Stimulated activated naive B cell treated with anti-CD40 and anti-IgM and Interleukin-4, amounts not matched to agents 10 μg/mL and 1 μg/mL and 100 μg/mL, for 72 hours (primary cell): ENCODE measurements at regions not wholly inside any gene's neighbourhood (a gene's known extent, or its start where the extent isn't known, plus 50 kb on each side); places are given as distances from the start of the nearest gene placed in this dataset.
"Not testable (repeated sequence)": the region's sequence is repeated elsewhere in the genome, so short reads cannot be mapped to it uniquely, and the experiment has no call there.

Experiments
- ATAC-seq, 2 donors: fragments of 150-1000 bp; cut with Tn5 transposase; replicated peaks; 2 replicates each; pipeline ENCODE4 v1.10.0; 2021; ENCODE audit warnings: moderate library complexity in 1 of 2
- DNase-seq: peaks from one replicate; pipeline ENCODE4 v3.0.0; 2021
- H3K27ac Mint-ChIP-seq: one replicate; pipeline ENCODE4 v1.8.0; 2022; ENCODE audit warnings: mild to moderate bottlenecking, mixed read lengths
- H3K27me3 Mint-ChIP-seq, 2 donors: one replicate each; pipeline ENCODE4 v1.8.0; 2022; ENCODE audit warnings: mixed read lengths in 2 of 2
- H3K36me3 Mint-ChIP-seq, 2 donors: one replicate each; pipeline ENCODE4 v1.8.0; 2022; ENCODE audit warnings: mixed read lengths in 2 of 2, mild to moderate bottlenecking in 1 of 2
- H3K4me1 Mint-ChIP-seq, 2 donors: one replicate each; pipeline ENCODE4 v1.8.0; 2022; ENCODE audit warnings: mixed read lengths in 2 of 2, mild to moderate bottlenecking in 1 of 2
- H3K4me3 Mint-ChIP-seq, 2 donors: one replicate each; pipeline ENCODE4 v1.8.0; 2022; ENCODE audit warnings: mild to moderate bottlenecking in 2 of 2, mixed read lengths in 2 of 2, moderate library complexity in 1 of 2
- H3K9me3 Mint-ChIP-seq, 2 donors: one replicate each; pipeline ENCODE4 v1.8.0; 2022; ENCODE audit warnings: mixed read lengths in 2 of 2, mild to moderate bottlenecking in 1 of 2

- no peak for ATAC-seq
- no peak overlapping the region for H3K27ac Mint-ChIP-seq
Measured at GRCh38 chr2:34549710-34550345, 950.7 kb upstream of the FAM98A start.

DNA sequence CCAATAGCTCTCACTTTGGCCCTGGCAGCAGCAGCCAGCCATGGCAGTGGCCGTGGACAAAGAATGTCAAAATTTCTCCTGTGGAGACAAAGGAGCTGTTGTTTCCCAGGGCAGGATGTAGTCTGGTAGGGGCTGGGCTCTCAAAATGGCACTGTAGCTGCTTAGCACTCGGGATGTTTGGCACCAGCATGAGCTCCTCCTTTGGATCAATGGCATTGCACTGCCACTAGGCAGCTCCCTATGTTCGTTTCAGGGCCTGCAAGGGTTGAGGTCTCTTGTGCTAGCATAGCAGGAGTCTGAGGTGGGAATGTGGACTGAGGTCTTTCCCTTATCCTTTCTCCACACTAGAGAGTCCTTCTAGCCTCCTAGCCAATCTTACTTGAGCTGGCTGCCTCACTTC is 948.8 kb upstream of the FAM98A start:
- no peaks in the 10 kb centered on the region for H3K27me3 Mint-ChIP-seq
- DNase-seq = no peak
- peaks cover 8 to 13% of the 10 kb centered on the region in 2 donors for H3K9me3 Mint-ChIP-seq
- no peaks in the 10 kb centered on the region for H3K36me3 Mint-ChIP-seq
- no peak for ATAC-seq
- no peaks in the 10 kb centered on the region for H3K4me1 Mint-ChIP-seq
- no peak overlapping the region for H3K27ac Mint-ChIP-seq
- H3K4me3 Mint-ChIP-seq = no peak overlapping the region

More at GRCh38 chr2:34549710-34550345, 950.7 kb upstream of the FAM98A start:
- H3K36me3 Mint-ChIP-seq = no peaks in the 10 kb centered on the region
- H3K27me3 Mint-ChIP-seq = no peaks in the 10 kb centered on the region
- no peaks in the 10 kb centered on the region for H3K4me1 Mint-ChIP-seq
- H3K9me3 Mint-ChIP-seq = peaks cover 8 to 11% of the 10 kb centered on the region in 2 donors
- DNase-seq = no peak
- no peak overlapping the region for H3K4me3 Mint-ChIP-seq

- Mint-ChIP-seq H3K27ac (no peak overlapping the region), H3K9me3 (peaks cover 8 to 14% of the 10 kb centered on the region in 2 donors), H3K4me3 (no peak overlapping the region), H3K4me1 (no peaks in the 10 kb centered on the region), H3K27me3 (no peaks in the 10 kb centered on the region), H3K36me3 (no peaks in the 10 kb centered on the region)
- ATAC-seq (no peak), DNase-seq (no peak)
Measured at GRCh38 chr2:34547340-34547739, 948.2 kb upstream of the FAM98A start.

DNA sequence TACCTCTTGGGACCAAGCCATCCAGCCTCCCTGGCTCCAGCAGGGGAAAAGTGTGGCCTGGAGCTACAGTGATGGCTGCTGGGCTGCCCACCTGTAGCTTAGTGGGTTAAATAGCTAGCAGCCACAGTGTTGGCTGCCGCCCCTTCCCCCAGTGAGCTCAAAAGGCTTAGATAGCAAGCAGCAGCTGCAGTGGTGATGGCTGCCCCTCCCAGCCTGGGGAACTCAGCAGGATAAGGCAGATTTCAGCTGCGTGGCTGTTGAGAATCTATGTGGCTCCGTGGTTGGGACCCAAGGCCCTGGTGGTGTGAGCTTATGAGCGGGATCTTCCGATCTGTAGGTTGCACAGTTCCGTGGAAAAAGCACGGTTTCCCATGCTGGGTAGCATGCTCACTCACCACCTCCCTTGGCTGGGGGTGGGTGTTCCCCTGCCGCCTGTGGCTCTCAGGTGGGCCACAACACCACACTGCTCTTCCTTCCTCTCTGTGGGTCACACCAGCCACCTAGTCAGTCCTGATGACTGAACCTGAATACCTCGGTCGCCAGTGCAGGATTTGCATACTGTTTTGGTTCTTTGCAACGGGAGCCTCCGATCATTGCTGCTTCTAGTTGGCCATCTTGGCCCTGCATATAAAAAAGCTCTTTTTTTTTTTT is 946.5 kb upstream of the FAM98A start:
- Mint-ChIP-seq H3K36me3 (no peaks in the 10 kb centered on the region), H3K4me1 (no peaks in the 10 kb centered on the region), H3K27me3 (no peaks in the 10 kb centered on the region), H3K9me3 (peaks cover 11 to 18% of the 10 kb centered on the region in 2 donors), H3K4me3 (no peak overlapping the region), H3K27ac (no peak overlapping the region)
- DNase-seq (no peak), ATAC-seq (no peak)

GRCh38 chr2:34534761-34535160 is 935.7 kb upstream of the FAM98A start:
- DNase-seq = no peak
- H3K9me3 Mint-ChIP-seq = peaks cover 2 to 6% of the 10 kb centered on the region in 2 donors
- H3K4me1 Mint-ChIP-seq = no peaks in the 10 kb centered on the region
- ATAC-seq = no peak
- H3K4me3 Mint-ChIP-seq = no peak overlapping the region
- no peaks in the 10 kb centered on the region for H3K36me3 Mint-ChIP-seq
- H3K27me3 Mint-ChIP-seq = no peaks in the 10 kb centered on the region
- no peak overlapping the region for H3K27ac Mint-ChIP-seq

- Mint-ChIP-seq H3K27ac (no peak overlapping the region), H3K4me3 (no peak overlapping the region), H3K4me1 (no peaks in the 10 kb centered on the region), H3K27me3 (no peaks in the 10 kb centered on the region), H3K36me3 (no peaks in the 10 kb centered on the region), H3K9me3 (peaks cover 0 to 5% of the 10 kb centered on the region in 2 donors)
- no peak for DNase-seq
- no peak for ATAC-seq
Measured at GRCh38 chr2:34534341-34534740, 935.2 kb upstream of the FAM98A start.

DNA sequence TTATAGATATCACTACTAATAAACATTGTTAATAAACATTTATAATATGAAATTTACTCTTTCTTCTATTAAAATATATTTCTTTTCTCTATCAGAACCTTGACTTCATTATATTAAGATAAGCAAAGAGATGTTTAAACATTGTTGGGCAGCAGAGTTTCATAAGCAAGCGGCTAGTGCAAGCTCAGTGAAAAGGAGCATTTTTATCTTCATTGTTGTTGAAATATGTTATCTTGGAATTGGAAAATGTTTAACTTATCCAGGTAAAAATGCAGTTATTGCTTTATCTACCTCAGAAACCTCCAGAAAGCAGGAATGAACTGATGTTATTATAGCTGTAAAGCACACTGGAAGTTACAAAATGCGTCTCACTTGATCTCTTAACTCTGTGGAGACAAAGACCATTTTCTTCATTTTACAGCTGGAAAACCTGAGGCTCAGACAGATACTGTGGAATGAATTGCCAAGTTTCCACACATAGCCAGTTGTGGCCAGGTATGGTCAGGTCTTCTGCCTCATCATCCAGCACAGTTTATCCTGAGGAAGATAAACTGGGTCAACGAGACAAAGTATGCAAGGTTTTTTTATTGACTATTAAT is 934.6 kb upstream of the FAM98A start:
- H3K36me3 Mint-ChIP-seq = no peaks in the 10 kb centered on the region
- no peaks in the 10 kb centered on the region for H3K27me3 Mint-ChIP-seq
- no peak overlapping the region for H3K27ac Mint-ChIP-seq
- H3K9me3 Mint-ChIP-seq = no peaks in the 10 kb centered on the region
- no peaks in the 10 kb centered on the region for H3K4me1 Mint-ChIP-seq
- no peak for ATAC-seq
- DNase-seq = no peak
- no peak overlapping the region for H3K4me3 Mint-ChIP-seq

- Mint-ChIP-seq H3K4me3 (no peak overlapping the region), H3K4me1 (no peaks in the 10 kb centered on the region), H3K27me3 (no peaks in the 10 kb centered on the region), H3K36me3 (no peaks in the 10 kb centered on the region), H3K9me3 (no peaks in the 10 kb centered on the region), H3K27ac (no peak overlapping the region)
- ATAC-seq (no peak), DNase-seq (no peak)
Measured at GRCh38 chr2:34529965-34530364, 930.9 kb upstream of the FAM98A start.

DNA sequence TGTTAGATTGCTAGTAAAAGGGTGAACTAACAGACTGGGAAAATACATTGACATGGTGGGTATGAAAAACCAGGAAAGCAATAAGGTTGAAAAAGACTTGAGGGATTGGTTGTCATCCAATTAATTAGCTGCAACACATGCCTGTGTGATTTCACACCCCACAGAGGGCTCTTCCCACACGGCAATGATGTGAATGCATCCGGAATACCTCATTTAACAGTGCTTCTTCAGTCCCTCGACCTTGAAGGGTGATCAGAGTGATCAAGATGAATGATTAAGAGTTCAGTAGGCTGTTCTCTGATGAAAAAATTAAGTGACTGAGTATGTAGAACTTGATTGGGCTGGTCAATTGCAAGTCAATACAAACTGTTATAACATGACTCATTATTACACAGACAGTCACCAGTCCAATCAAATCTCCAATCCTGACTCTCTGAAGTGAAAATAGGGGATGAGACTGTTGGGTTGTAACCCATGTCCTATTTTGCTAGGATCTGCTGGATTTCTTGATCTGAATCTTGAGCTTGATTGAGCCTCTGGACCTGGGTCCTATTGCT is 924.9 kb upstream of the FAM98A start:
- no peak for ATAC-seq
- Mint-ChIP-seq H3K4me1 (no peaks in the 10 kb centered on the region), H3K9me3 (no peaks in the 10 kb centered on the region), H3K4me3 (no peak overlapping the region), H3K36me3 (no peaks in the 10 kb centered on the region), H3K27ac (no peak overlapping the region), H3K27me3 (no peaks in the 10 kb centered on the region)
- DNase-seq = no peak

GRCh38 chr2:34519659-34520058 is 920.6 kb upstream of the FAM98A start:
- no peak overlapping the region for H3K4me3 Mint-ChIP-seq
- H3K27me3 Mint-ChIP-seq = no peaks in the 10 kb centered on the region
- H3K4me1 Mint-ChIP-seq = no peaks in the 10 kb centered on the region
- peaks cover 2 to 4% of the 10 kb centered on the region in 2 donors for H3K9me3 Mint-ChIP-seq
- no peak for DNase-seq
- no peaks in the 10 kb centered on the region for H3K36me3 Mint-ChIP-seq
- H3K27ac Mint-ChIP-seq = no peak overlapping the region
- no peak for ATAC-seq

- no peaks in the 10 kb centered on the region for H3K27me3 Mint-ChIP-seq
- H3K9me3 Mint-ChIP-seq = peaks cover 4 to 18% of the 10 kb centered on the region in 2 donors
- DNase-seq = no peak
- H3K36me3 Mint-ChIP-seq = no peaks in the 10 kb centered on the region
- H3K4me3 Mint-ChIP-seq = no peak overlapping the region
- H3K4me1 Mint-ChIP-seq = no peaks in the 10 kb centered on the region
- ATAC-seq = no peak
- H3K27ac Mint-ChIP-seq = no peak overlapping the region
Measured at GRCh38 chr2:34498561-34498960, 899.5 kb upstream of the FAM98A start.

DNA sequence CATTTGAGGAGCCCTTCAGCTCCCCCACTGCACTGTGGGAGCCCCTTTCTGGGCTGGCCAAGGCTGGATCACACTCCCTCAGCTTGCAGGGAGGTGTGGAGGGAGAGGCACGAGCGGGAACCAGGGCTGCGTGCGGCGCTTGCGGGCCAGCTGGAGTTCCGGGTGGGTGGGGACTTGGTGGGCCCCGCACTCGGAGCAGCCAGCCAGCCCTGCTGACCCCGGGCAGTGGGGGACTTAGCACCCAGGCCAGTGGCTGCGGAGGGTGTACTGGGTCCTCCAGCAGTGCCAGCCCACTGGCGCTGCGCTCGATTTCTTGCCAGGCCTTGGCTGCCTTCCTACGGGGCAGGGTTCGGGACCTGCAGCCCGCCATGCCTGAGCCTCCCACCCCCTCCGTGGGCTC is 895.1 kb upstream of the FAM98A start:
- not testable (repeated sequence) for ATAC-seq, H3K4me3 Mint-ChIP-seq, H3K27me3 Mint-ChIP-seq, H3K27ac Mint-ChIP-seq, H3K36me3 Mint-ChIP-seq, DNase-seq, H3K4me1 Mint-ChIP-seq
- H3K9me3 Mint-ChIP-seq = peaks cover 1 to 12% of the 10 kb centered on the region in 2 donors

DNA sequence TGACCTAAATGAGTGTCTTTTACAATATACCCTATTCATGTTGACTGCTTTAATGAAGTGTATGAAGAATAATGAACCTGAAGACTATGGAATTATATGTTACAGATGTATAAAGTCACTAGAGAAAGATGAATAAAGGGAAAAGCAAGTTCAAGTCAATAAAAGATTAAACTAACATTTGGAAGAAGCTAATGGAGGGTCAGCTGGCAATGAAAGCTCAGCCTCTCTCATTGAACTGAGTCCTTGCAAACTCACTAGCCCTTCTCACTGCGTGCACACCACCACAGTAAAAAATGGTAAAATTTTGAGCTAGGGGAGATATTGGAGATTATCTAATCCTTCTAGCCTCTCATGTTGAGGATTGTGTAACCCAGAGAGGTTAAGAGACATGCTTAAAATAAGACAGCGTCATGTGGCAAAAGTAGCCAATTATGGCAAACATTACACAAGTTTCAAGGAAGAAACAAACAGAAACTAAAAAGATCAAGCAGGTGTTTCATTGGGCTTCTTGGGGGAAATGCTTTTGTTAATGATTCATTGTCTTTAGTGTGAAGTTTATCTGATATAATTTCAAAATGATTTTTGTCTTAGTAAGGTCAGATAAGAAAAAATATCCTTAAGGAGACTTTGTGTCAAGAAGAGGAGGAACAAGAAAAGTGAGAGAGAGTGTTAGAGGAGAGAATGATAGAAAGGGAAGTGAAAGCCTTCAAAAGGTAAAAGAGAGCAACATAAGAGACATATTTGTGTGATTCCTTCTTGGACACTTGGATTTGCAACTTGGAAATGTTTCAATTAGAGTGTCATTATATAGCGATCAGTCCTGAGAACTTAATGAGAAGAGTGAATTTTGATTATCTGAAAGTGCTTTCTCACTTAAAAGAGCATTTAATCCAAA is 893.7 kb upstream of the FAM98A start:
- DNase-seq = no peak

DNA sequence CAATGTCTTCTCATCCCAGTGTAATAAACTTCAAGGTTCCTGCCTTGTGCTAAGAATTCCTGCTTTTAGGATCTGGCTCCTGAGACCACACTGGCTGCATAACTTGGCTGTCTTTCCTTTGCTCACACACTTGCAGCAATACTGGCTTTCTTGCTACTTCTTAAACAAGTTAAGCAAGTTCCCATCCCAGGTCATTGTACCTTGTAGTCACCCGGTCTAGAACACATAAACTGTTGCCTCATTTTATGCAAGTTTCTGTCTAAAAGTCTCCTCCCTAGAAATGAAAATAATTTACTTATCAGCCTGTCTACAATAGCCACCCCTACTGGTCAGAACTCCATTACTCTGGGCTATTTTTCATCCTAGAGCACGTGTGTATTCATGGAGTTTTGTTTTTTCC is 887.9 kb upstream of the FAM98A start:
- Mint-ChIP-seq H3K27ac (no peak overlapping the region), H3K9me3 (no peaks in the 10 kb centered on the region), H3K4me1 (no peaks in the 10 kb centered on the region), H3K36me3 (no peaks in the 10 kb centered on the region), H3K27me3 (no peaks in the 10 kb centered on the region), H3K4me3 (no peak overlapping the region)
- DNase-seq = no peak
- ATAC-seq = no peak

More for the DNA sequence above, 893.7 kb upstream of the FAM98A start:
- Mint-ChIP-seq H3K36me3 (no peaks in the 10 kb centered on the region), H3K27me3 (no peaks in the 10 kb centered on the region), H3K4me3 (no peak overlapping the region), H3K9me3 (peaks cover 1 to 3% of the 10 kb centered on the region in 2 donors), H3K27ac (no peak overlapping the region), H3K4me1 (no peaks in the 10 kb centered on the region)
- ATAC-seq = no peak
